ENCODE measurements at regions not wholly inside any gene's neighbourhood (a gene's known extent, or its start where the extent isn't known, plus 50 kb on each side); places are given as distances from the start of the nearest gene placed in this dataset.

DNA sequence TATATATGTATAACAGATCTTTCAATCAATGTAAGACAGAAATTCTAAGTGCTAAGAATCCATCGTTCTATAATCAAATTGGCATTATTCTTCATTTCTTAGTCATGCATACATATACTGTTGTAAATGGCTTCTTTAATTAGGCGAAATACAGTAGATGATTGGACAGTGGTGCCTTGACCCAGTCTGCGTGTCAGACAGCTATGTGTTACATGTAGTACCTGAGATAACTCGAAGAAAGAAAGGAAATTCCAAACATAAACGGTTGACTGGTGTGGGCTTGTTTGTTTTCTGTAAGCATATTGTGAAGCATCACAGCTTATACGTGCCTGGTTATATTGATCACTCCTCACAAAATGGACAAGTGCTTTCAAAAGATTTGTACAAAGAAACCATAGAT is 210.5 kb downstream of the ETNK1 start:
- no peak overlapping the region for H3K27ac ChIP-seq (ENCODE audit: low read depth in 1 of 2, low read length in 2 of 2)
- TF ChIP-seq MAX (IDR thresholded peaks at IDR 0.05) (no peak), HNF4G (IDR thresholded peaks at IDR 0.05) (no peak), HNF4A (conservative IDR thresholded peaks at IDR 0.05) (no peak), FOXA1 (IDR thresholded peaks at IDR 0.05) (no peak)
- TF ChIP-seq, protein P1, sequence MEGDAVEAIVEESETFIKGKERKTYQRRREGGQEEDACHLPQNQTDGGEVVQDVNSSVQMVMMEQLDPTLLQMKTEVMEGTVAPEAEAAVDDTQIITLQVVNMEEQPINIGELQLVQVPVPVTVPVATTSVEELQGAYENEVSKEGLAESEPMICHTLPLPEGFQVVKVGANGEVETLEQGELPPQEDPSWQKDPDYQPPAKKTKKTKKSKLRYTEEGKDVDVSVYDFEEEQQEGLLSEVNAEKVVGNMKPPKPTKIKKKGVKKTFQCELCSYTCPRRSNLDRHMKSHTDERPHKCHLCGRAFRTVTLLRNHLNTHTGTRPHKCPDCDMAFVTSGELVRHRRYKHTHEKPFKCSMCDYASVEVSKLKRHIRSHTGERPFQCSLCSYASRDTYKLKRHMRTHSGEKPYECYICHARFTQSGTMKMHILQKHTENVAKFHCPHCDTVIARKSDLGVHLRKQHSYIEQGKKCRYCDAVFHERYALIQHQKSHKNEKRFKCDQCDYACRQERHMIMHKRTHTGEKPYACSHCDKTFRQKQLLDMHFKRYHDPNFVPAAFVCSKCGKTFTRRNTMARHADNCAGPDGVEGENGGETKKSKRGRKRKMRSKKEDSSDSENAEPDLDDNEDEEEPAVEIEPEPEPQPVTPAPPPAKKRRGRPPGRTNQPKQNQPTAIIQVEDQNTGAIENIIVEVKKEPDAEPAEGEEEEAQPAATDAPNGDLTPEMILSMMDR (IDR thresholded peaks at IDR 0.05; ENCODE audit: low read depth, low read length, missing input control), result no peak
- no peak overlapping the region for H3K4me3 ChIP-seq (ENCODE audit: low read depth in 1 of 3, low read length in 3 of 3)
- H3K36me3 ChIP-seq (ENCODE audit: control insufficient read depth in 4 of 4, insufficient read depth in 3 of 4, low read depth in 1 of 4, low read length in 3 of 4), result no peaks in the 10 kb centered on the region
- H3K27me3 ChIP-seq (ENCODE audit: control insufficient read depth in 4 of 4, insufficient read depth in 4 of 4, low read length in 3 of 4), result no peaks in the 10 kb centered on the region
- no peak overlapping the region for H3K9ac ChIP-seq (ENCODE audit: low read depth in 1 of 2, low read length in 2 of 2)
- H3K4me1 ChIP-seq (ENCODE audit: control insufficient read depth in 4 of 4, insufficient read depth in 4 of 4, low read length in 3 of 4), result no peaks in the 10 kb centered on the region
- DNase-seq (ENCODE audit: low spot score), result no peak
- 84% methylated on average over 6 of the region's 6 CpGs for WGBS
- no peaks in the 10 kb centered on the region for H3K9me3 ChIP-seq (ENCODE audit: control insufficient read depth in 4 of 4, low read length in 3 of 4)

GRCh38 chr12:22850185-22850584 is 225.2 kb downstream of the ETNK1 start:
- TF ChIP-seq REST (IDR thresholded peaks at IDR 0.05) (no peak), MAX (IDR thresholded peaks at IDR 0.05) (no peak), RAD21 (IDR thresholded peaks at IDR 0.05) (no peak), YY1 (IDR thresholded peaks at IDR 0.05) (no peak), JUND (IDR thresholded peaks at IDR 0.05) (no peak), FOXA1 (IDR thresholded peaks at IDR 0.05) (no peak), TAF1 (conservative IDR thresholded peaks at IDR 0.05) (no peak), FOXA2 (IDR thresholded peaks at IDR 0.05) (no peak), HNF4G (IDR thresholded peaks at IDR 0.05) (no peak), HNF4A (conservative IDR thresholded peaks at IDR 0.05) (no peak), ZBTB33 (IDR thresholded peaks at IDR 0.05) (no peak), SP1 (IDR thresholded peaks at IDR 0.05) (no peak), NR2F2 (IDR thresholded peaks at IDR 0.05) (no peak)
- TF ChIP-seq, protein P1 (IDR thresholded peaks at IDR 0.05; ENCODE audit: low read depth, low read length, missing input control), result no peak
- H3K9me3 ChIP-seq (ENCODE audit: control insufficient read depth in 4 of 4, low read length in 3 of 4), result no peaks in the 10 kb centered on the region
- no peak overlapping the region for H3K4me3 ChIP-seq (ENCODE audit: low read depth in 1 of 3, low read length in 3 of 3)
- no peak overlapping the region for H3K9ac ChIP-seq (ENCODE audit: low read depth in 1 of 2, low read length in 2 of 2)
- no peaks in the 10 kb centered on the region for H3K4me1 ChIP-seq (ENCODE audit: control insufficient read depth in 4 of 4, insufficient read depth in 4 of 4, low read length in 3 of 4)
- H3K27me3 ChIP-seq (ENCODE audit: control insufficient read depth in 4 of 4, insufficient read depth in 4 of 4, low read length in 3 of 4), result no peaks in the 10 kb centered on the region
- no peak overlapping the region for H3K27ac ChIP-seq (ENCODE audit: low read depth in 1 of 2, low read length in 2 of 2)
- WGBS, result 89% methylated on average over 8 of the region's 8 CpGs
- no peak for DNase-seq (ENCODE audit: low spot score)
- H3K36me3 ChIP-seq (ENCODE audit: control insufficient read depth in 4 of 4, insufficient read depth in 3 of 4, low read depth in 1 of 4, low read length in 3 of 4), result no peaks in the 10 kb centered on the region

Data from liver (tissue), 8 donors.